ENCODE measurements at regions not wholly inside any gene's neighbourhood (a gene's known extent, or its start where the extent isn't known, plus 50 kb on each side); places are given as distances from the start of the nearest gene placed in this dataset.

DNA sequence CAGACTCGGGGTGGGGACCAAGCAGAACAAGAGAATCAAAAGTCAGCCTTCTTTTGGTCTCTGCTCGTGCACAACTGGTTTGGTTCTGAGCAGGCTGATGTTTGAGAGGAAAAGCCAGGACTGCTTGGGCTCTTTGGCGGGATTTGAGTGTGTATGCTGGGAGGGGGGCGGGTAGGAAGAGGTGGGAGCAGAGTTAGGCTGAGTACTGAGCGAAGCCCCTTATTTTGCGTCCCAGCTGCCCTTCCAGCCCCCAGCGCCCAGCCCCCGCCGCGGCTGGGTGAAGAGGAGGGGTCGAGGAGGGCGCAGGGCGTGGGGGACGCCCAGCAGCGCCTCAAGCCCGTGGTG, 153.5 kb upstream of the GOLIM4 start:
- ChIA-PET POLR2A (interaction anchor here (1.0 to 1.6 kb wide), 3 partner anchors 14 to 81 kb away, joined by 3 read pairs; no protein-coding TSS in a partner anchor), CTCF (interaction anchor here (0.6 to 1.8 kb wide), 9 partner anchors 14 to 1432 kb away, joined by 3 to 5 read pairs (median 3); no protein-coding TSS in a partner anchor)
- H3K27me3 Mint-ChIP-seq (ENCODE audit: low read depth): peaks cover 33% of the 10 kb centered on the region
- peak; percentile 45; the same call in 1 of the 2 replicates for TF ChIP-seq FOXK1 (CRISPR knock-in tag; IDR thresholded peaks at IDR 0.05)
- no peak for TF ChIP-seq IRF2 (CRISPR knock-in tag; IDR thresholded peaks at IDR 0.05; ENCODE audit: borderline replicate concordance, low read depth)
- peak; percentile 66; the same call in 1 of the 2 replicates for TF ChIP-seq ZNF281 (CRISPR knock-in tag; IDR thresholded peaks at IDR 0.05)
- peak; percentile 17 for ATAC-seq
- no peaks in the 10 kb centered on the region for H3K9me3 Mint-ChIP-seq
- no peak for DNase-seq (ENCODE audit: low spot score)
- peaks cover 1% of the 10 kb centered on the region; the same call in 1 of the 2 replicates for H3K36me3 Mint-ChIP-seq
- H3K4me1 Mint-ChIP-seq: peaks cover 35% of the 10 kb centered on the region
- H3K27ac Mint-ChIP-seq: peak overlapping the region; percentile 93
- peak overlapping the region; percentile 89 for H3K4me3 Mint-ChIP-seq

DNA sequence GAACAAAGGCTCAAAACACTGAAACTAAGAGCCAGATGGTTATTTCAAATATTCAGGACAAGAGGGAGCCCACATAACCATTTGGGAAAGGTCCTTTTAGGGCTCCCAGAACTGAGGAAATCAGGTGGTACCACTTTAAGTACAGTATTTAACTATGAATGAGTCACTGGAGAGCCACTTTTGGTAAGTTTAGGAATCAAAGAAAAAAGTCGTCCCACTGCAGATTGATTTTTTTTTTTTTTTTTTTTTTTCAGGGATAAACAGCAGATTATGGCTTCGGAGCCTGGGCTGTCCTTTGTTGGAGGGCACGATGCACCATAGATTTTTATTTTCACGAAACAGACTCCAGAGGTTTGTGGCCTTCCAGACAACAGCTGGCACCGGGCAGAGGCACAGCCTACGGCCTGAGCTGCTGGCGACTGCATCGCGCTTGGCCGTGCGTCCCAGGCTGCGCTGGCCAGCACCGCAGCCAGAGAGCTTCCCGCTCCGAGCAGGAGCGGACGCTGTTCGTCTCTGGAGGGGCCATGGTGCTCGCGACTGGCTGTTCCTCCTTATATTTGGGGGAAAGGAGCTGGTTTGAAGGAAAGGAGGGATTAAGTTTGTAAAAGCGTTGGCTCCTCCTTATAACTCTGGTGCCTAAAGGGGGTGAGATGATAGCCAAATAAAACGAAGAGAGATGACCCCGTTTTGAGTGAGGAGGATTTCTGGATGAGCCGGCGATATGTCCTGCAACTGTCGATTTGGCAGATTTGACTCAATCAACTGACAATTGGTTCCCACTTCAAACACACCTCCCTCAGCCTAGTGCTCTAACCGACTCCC, 152.9 kb upstream of the GOLIM4 start:
- ChIA-PET CTCF (interaction anchor here (0.6 to 1.8 kb wide), 6 partner anchors 23 to 598 kb away, joined by 3 to 5 read pairs (median 4); no protein-coding TSS in a partner anchor), POLR2A (interaction anchor here (0.7 to 1.6 kb wide), 5 partner anchors 14 to 82 kb away, joined by 3 to 10 read pairs (median 3); no protein-coding TSS in a partner anchor)
- TF ChIP-seq, protein P1, sequence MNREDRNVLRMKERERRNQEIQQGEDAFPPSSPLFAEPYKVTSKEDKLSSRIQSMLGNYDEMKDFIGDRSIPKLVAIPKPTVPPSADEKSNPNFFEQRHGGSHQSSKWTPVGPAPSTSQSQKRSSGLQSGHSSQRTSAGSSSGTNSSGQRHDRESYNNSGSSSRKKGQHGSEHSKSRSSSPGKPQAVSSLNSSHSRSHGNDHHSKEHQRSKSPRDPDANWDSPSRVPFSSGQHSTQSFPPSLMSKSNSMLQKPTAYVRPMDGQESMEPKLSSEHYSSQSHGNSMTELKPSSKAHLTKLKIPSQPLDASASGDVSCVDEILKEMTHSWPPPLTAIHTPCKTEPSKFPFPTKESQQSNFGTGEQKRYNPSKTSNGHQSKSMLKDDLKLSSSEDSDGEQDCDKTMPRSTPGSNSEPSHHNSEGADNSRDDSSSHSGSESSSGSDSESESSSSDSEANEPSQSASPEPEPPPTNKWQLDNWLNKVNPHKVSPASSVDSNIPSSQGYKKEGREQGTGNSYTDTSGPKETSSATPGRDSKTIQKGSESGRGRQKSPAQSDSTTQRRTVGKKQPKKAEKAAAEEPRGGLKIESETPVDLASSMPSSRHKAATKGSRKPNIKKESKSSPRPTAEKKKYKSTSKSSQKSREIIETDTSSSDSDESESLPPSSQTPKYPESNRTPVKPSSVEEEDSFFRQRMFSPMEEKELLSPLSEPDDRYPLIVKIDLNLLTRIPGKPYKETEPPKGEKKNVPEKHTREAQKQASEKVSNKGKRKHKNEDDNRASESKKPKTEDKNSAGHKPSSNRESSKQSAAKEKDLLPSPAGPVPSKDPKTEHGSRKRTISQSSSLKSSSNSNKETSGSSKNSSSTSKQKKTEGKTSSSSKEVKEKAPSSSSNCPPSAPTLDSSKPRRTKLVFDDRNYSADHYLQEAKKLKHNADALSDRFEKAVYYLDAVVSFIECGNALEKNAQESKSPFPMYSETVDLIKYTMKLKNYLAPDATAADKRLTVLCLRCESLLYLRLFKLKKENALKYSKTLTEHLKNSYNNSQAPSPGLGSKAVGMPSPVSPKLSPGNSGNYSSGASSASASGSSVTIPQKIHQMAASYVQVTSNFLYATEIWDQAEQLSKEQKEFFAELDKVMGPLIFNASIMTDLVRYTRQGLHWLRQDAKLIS (CRISPR knock-in tag; IDR thresholded peaks at IDR 0.05; ENCODE audit: borderline replicate concordance): no peak
- peak; percentile 96 for TF ChIP-seq ZNF121 (CRISPR knock-in tag; IDR thresholded peaks at IDR 0.05)
- no peak for TF ChIP-seq E2F4 (CRISPR knock-in tag; IDR thresholded peaks at IDR 0.05; ENCODE audit: borderline replicate concordance, low read depth)
- no peak for TF ChIP-seq ATF1 (CRISPR knock-in tag; IDR thresholded peaks at IDR 0.05)
- TF ChIP-seq ZBTB21 (CRISPR knock-in tag; IDR thresholded peaks at IDR 0.05; ENCODE audit: borderline replicate concordance): 0 out of 2 replicates have a peak, but pooled peaks have one; percentile 22
- 0 out of 2 replicates have a peak, but pooled peaks have one; percentile 13 for TF ChIP-seq SP1 (CRISPR knock-in tag; conservative IDR thresholded peaks at IDR 0.05)
- TF ChIP-seq FOXK1 (CRISPR knock-in tag; IDR thresholded peaks at IDR 0.05): no peak
- TF ChIP-seq USF2 (CRISPR knock-in tag; IDR thresholded peaks at IDR 0.05): 0 out of 2 replicates have a peak, but pooled peaks have one; percentile 16
- TF ChIP-seq TP53 (CRISPR knock-in tag; IDR thresholded peaks at IDR 0.05): 0 out of 2 replicates have a peak, but pooled peaks have one; percentile 30
- 0 out of 2 replicates have a peak, but pooled peaks have one; percentile 36 for TF ChIP-seq FOXP4 (CRISPR knock-in tag; IDR thresholded peaks at IDR 0.05)

More for the DNA sequence above, 152.9 kb upstream of the GOLIM4 start:
- Mint-ChIP-seq H3K36me3 (no peaks in the 10 kb centered on the region), H3K27me3 (ENCODE audit: low read depth) (peaks cover 33% of the 10 kb centered on the region), H3K9me3 (no peaks in the 10 kb centered on the region), H3K4me3 (peak overlapping the region; percentile 89), H3K4me1 (peaks cover 35% of the 10 kb centered on the region), H3K27ac (peak overlapping the region; percentile 93)
- ATAC-seq: peak; percentile 54
- peak; percentile 51 for DNase-seq (ENCODE audit: low spot score)
